Smooth muscle cell (in vitro differentiated cells): ENCODE measurements at regions not wholly inside any gene's neighbourhood (a gene's known extent, or its start where the extent isn't known, plus 50 kb on each side); places are given as distances from the start of the nearest gene placed in this dataset.
A peak's percentile ranks its signal among the peaks of the same experiment; 100 is the strongest.

Source experiments
- DNase-seq: peaks from one replicate; lab custom pipeline; 2025; ENCODE audit not compliant: unreplicated experiment; lab: John Stamatoyannopoulos, UW
- H2AFZ ChIP-seq: fragments of 200-600 bp; sonication (generic); 2 replicates; pipeline ENCODE4 v1.6.0; 2016; ENCODE audit warnings: antibody characterized with exemption, low read depth, mild to moderate bottlenecking
- H3F3A ChIP-seq: fragments of 200-600 bp; sonication (generic); 2 replicates; pipeline ENCODE4 v1.6.0; 2017; ENCODE audit warnings: antibody characterized with exemption, low read depth
- H3K27ac ChIP-seq: fragments of 200-600 bp; sonication (generic); 2 replicates; pipeline ENCODE4 v1.5.1; 2016; ENCODE audit warnings: low read depth, mild to moderate bottlenecking
- H3K27me3 ChIP-seq: fragments of 200-600 bp; sonication (generic); 2 replicates; pipeline ENCODE4 v1.6.1; 2016; ENCODE audit warnings: low read depth, mild to moderate bottlenecking
- H3K36me3 ChIP-seq: fragments of 200-600 bp; sonication (generic); 2 replicates; pipeline ENCODE4 v1.5.1; 2016; ENCODE audit warnings: low read depth
- H3K4me1 ChIP-seq: fragments of 200-600 bp; sonication (generic); 2 replicates; pipeline ENCODE4 v1.5.1; 2016; ENCODE audit warnings: low read depth
- H3K4me2 ChIP-seq: fragments of 200-600 bp; sonication (generic); 2 replicates; pipeline ENCODE4 v1.6.0; 2016; ENCODE audit warnings: mild to moderate bottlenecking
- H3K4me3 ChIP-seq: fragments of 200-600 bp; sonication (generic); 2 replicates; pipeline ENCODE4 v1.5.1; 2016; ENCODE audit warnings: mild to moderate bottlenecking
- H3K79me2 ChIP-seq: fragments of 200-600 bp; sonication (generic); 2 replicates; pipeline ENCODE4 v1.6.0; 2016; ENCODE audit warnings: low read depth, mild to moderate bottlenecking
- H3K9ac ChIP-seq: fragments of 200-600 bp; sonication (generic); 2 replicates; pipeline ENCODE4 v1.6.0; 2016; ENCODE audit warnings: low read depth
- H3K9me3 ChIP-seq: fragments of 200-600 bp; sonication (generic); replicated peaks from 2 replicates; pipeline ENCODE4 v1.5.1; 2016; ENCODE audit warnings: low read depth
- H4K20me1 ChIP-seq: fragments of 200-600 bp; sonication (generic); 2 replicates; pipeline ENCODE4 v1.6.0; 2016; ENCODE audit warnings: low read depth
- WGBS: methylation state at CpG from one replicate; pipeline ENCODE4 v1.1.7; 2016; ENCODE audit warnings: low lambda C conversion rate; 5-methylcytosine and 5-hydroxymethylcytosine counted together
- TF ChIP-seq, protein P1 (sequence below): fragments of 200-600 bp; sonication (generic); IDR thresholded peaks from 2 replicates; pipeline ENCODE4 v1.5.1; 2017; ENCODE audit warnings: borderline replicate concordance, mild to moderate bottlenecking, antibody characterized with exemption; ENCODE audit not compliant: insufficient read depth, poor library complexity, severe bottlenecking

DNA sequence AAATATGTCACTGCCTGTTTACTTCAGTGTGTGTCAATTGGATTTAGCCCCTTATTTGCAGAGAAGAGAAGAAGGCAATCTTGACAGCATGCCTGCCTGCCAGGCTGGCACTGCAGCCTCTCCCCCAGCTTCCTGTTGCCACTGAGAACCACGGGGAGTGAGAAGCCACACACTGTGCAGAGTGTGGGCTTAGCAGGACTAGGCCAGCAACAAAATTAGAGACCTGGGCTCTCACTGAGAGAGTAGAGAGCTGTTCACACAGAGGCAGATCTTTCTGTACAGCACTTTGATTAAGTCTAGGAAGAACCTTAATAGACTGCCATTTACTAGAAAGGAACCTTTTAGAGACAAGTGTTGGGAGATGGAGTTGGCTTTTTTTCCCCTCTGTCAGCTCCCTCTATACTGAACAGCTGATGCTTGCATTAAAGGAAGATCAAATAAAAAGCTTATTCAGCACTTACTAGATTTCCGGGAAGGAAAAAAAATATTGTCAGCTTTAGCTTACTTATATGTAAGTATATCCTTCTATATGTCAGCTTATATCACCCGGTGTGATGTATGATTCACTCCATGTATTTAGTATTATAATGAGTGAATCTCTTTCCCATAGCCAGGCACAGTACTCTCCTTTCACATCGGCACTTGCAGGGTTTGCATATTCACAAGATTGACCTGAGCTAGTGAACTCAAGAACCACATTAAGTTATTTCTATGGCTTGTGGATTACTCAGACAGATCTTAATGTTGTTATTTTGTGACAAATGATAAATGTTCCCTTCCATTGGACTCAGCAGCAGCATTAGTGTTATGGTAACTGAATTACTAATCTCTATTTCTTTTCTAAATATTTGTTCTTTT is 851.0 kb upstream of the EPHA7 start:
- Histone ChIP-seq H3F3A (peaks cover 5% of the 10 kb centered on the region), H2AFZ (peak overlapping the region; percentile 96), H3K4me2 (no peak overlapping the region), H3K36me3 (no peaks in the 10 kb centered on the region), H3K79me2 (no peaks in the 10 kb centered on the region), H3K9me3 (no peaks in the 10 kb centered on the region), H3K9ac (no peak overlapping the region), H3K4me1 (peaks cover 20% of the 10 kb centered on the region), H3K27me3 (no peaks in the 10 kb centered on the region), H3K27ac (peak overlapping the region; percentile 44), H4K20me1 (no peaks in the 10 kb centered on the region), H3K4me3 (no peak overlapping the region)
- DNase-seq: no peak
- TF ChIP-seq, protein P1, sequence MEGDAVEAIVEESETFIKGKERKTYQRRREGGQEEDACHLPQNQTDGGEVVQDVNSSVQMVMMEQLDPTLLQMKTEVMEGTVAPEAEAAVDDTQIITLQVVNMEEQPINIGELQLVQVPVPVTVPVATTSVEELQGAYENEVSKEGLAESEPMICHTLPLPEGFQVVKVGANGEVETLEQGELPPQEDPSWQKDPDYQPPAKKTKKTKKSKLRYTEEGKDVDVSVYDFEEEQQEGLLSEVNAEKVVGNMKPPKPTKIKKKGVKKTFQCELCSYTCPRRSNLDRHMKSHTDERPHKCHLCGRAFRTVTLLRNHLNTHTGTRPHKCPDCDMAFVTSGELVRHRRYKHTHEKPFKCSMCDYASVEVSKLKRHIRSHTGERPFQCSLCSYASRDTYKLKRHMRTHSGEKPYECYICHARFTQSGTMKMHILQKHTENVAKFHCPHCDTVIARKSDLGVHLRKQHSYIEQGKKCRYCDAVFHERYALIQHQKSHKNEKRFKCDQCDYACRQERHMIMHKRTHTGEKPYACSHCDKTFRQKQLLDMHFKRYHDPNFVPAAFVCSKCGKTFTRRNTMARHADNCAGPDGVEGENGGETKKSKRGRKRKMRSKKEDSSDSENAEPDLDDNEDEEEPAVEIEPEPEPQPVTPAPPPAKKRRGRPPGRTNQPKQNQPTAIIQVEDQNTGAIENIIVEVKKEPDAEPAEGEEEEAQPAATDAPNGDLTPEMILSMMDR: no peak
- WGBS: 64% methylated on average over 4 of the region's 4 CpGs

DNA sequence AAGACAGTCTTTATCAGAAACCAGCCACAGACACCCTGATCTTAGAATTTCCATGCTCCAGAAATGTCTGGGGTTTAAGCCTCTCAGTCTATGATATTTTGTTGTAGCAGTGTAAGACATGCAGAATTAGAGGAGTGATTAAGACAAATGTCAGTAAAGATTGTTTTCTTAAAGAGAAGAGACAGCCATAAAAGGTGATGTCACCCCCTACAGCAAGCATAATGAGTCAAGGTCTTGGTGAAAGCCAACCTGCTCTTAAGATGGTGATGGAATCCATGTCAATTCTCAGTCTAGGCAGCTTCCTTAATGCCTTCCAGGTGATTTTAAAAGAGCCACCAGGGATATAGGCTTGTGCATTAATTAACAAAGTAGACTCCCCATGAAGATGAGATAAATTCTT is 849.9 kb upstream of the EPHA7 start:
- TF ChIP-seq, protein P1: no peak
- H2AFZ ChIP-seq: peak overlapping the region; percentile 96

DNA sequence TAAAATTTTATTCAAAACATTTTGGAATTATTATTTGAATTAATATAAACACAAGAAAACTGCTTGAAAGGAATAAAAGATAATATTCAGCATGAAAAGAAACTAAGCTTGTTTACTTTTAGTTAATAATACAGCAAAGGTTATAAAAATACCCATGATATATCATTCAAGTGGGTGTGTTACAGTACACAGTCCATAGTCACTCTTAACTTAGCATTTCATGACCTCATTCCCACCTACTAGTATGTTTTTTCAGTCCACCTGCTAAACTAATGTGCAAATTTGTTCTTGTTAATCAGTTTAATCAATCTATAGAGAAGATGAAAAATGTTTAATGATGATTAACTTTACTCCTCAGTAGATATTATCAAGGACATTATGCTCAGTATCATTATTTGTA is 841.4 kb upstream of the EPHA7 start:
- Histone ChIP-seq H3K27ac (no peak overlapping the region), H3K27me3 (no peaks in the 10 kb centered on the region), H2AFZ (no peak overlapping the region), H3K9me3 (no peaks in the 10 kb centered on the region), H3K4me1 (no peaks in the 10 kb centered on the region), H3K4me3 (no peak overlapping the region), H3K9ac (no peak overlapping the region), H3K4me2 (no peak overlapping the region), H3K79me2 (no peaks in the 10 kb centered on the region), H3F3A (no peaks in the 10 kb centered on the region), H3K36me3 (no peaks in the 10 kb centered on the region), H4K20me1 (no peaks in the 10 kb centered on the region)
- TF ChIP-seq, protein P1: no peak
- DNase-seq: no peak

More for the DNA sequence above, 849.9 kb upstream of the EPHA7 start:
- Histone ChIP-seq H4K20me1 (no peaks in the 10 kb centered on the region), H3K4me3 (no peak overlapping the region), H3K4me2 (peak overlapping the region; percentile 59), H3F3A (peaks cover 5% of the 10 kb centered on the region), H3K9ac (no peak overlapping the region), H3K36me3 (no peaks in the 10 kb centered on the region), H3K9me3 (no peaks in the 10 kb centered on the region), H3K27me3 (no peaks in the 10 kb centered on the region), H3K27ac (peak overlapping the region; percentile 53), H3K79me2 (no peaks in the 10 kb centered on the region), H3K4me1 (peaks cover 20% of the 10 kb centered on the region)
- no peak for DNase-seq

DNA sequence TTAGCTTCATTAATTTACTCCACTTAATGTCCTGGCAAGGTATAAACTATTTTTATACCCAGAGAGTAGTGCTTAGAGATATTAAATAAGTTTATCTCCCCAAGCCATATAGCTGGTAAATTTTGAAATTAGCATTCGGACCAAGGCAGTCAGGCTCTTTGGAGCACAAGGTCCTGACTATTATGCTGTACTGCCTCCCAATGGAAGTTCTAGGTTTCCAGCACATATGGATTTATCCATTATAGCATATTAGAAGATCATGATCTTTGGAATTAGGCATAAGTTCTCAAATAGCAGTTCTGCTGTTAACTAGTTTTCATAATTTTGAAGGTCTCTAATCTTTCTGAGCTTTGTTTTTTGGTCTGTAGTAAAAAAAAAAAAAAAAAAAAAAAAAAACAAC is 835.3 kb upstream of the EPHA7 start:
- Histone ChIP-seq H3K9ac (no peak overlapping the region), H3K9me3 (no peaks in the 10 kb centered on the region), H2AFZ (no peak overlapping the region), H4K20me1 (no peaks in the 10 kb centered on the region), H3K4me3 (no peak overlapping the region), H3K4me1 (no peaks in the 10 kb centered on the region), H3K79me2 (no peaks in the 10 kb centered on the region), H3K4me2 (no peak overlapping the region), H3K36me3 (no peaks in the 10 kb centered on the region), H3K27me3 (no peaks in the 10 kb centered on the region), H3K27ac (no peak overlapping the region), H3F3A (no peaks in the 10 kb centered on the region)
- TF ChIP-seq, protein P1: peak; percentile 20
- 72% methylated on average over 1 of the region's 1 CpG for WGBS
- DNase-seq: no peak
